ENCODE measurements at regions not wholly inside any gene's neighbourhood (a gene's known extent, or its start where the extent isn't known, plus 50 kb on each side); places are given as distances from the start of the nearest gene placed in this dataset.

DNA sequence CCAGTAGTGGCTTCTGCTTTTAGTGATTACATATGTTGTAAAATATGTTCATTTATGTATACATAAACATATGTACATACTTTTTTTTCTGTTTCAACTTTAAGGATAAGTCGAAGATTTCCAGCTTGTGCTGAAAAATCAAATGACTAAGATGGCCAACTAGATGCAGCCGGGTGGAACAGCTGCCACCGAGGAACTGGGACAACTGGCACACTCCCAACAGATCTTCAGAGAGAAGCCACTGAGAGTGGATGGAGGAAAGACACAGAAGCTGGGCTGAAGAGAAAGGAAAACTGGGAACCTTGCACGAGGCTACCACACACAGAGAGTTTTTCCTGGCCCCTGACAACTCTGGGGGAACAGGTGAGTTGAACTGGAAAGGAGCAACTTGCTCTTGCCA is 207.5 kb downstream of the FAM47B start:
- TF ChIP-seq, protein P1, sequence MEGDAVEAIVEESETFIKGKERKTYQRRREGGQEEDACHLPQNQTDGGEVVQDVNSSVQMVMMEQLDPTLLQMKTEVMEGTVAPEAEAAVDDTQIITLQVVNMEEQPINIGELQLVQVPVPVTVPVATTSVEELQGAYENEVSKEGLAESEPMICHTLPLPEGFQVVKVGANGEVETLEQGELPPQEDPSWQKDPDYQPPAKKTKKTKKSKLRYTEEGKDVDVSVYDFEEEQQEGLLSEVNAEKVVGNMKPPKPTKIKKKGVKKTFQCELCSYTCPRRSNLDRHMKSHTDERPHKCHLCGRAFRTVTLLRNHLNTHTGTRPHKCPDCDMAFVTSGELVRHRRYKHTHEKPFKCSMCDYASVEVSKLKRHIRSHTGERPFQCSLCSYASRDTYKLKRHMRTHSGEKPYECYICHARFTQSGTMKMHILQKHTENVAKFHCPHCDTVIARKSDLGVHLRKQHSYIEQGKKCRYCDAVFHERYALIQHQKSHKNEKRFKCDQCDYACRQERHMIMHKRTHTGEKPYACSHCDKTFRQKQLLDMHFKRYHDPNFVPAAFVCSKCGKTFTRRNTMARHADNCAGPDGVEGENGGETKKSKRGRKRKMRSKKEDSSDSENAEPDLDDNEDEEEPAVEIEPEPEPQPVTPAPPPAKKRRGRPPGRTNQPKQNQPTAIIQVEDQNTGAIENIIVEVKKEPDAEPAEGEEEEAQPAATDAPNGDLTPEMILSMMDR (conservative IDR thresholded peaks at IDR 0.05; ENCODE audit: low read depth, low read length): no peak
- TF ChIP-seq EZH2 (IDR thresholded peaks at IDR 0.05; ENCODE audit: borderline replicate concordance, low read depth, low read length, poor library complexity, severe bottlenecking): no peak
